Sigmoid colon (tissue), 4 donors: ENCODE measurements at regions not wholly inside any gene's neighbourhood (a gene's known extent, or its start where the extent isn't known, plus 50 kb on each side); places are given as distances from the start of the nearest gene placed in this dataset.

Experiments
- EP300 ChIP-seq, 4 donors: sonication (generic); formaldehyde crosslinking; IDR thresholded peaks; one replicate each; pipeline ENCODE4 v1.6.1; 2017; ENCODE audit warnings: antibody characterized with exemption in 4 of 4
- POLR2A ChIP-seq, 2 donors: fragments of 450-650 bp; IDR thresholded peaks; one replicate each; pipeline ENCODE4 v1.6.1; 2016; ENCODE audit warnings: antibody characterized with exemption in 2 of 2, mild to moderate bottlenecking in 2 of 2, moderate library complexity in 2 of 2
- TF ChIP-seq, protein P1 (sequence below), 4 experiments: fragments of 450-650 bp in 3 of 4; fragments of 200-600 bp in 1 of 4; IDR thresholded peaks; one replicate each; pipeline ENCODE4 v1.5.1; 2016 to 2019; ENCODE audit warnings: antibody characterized with exemption in 4 of 4, mild to moderate bottlenecking in 3 of 4, moderate library complexity in 2 of 4

DNA sequence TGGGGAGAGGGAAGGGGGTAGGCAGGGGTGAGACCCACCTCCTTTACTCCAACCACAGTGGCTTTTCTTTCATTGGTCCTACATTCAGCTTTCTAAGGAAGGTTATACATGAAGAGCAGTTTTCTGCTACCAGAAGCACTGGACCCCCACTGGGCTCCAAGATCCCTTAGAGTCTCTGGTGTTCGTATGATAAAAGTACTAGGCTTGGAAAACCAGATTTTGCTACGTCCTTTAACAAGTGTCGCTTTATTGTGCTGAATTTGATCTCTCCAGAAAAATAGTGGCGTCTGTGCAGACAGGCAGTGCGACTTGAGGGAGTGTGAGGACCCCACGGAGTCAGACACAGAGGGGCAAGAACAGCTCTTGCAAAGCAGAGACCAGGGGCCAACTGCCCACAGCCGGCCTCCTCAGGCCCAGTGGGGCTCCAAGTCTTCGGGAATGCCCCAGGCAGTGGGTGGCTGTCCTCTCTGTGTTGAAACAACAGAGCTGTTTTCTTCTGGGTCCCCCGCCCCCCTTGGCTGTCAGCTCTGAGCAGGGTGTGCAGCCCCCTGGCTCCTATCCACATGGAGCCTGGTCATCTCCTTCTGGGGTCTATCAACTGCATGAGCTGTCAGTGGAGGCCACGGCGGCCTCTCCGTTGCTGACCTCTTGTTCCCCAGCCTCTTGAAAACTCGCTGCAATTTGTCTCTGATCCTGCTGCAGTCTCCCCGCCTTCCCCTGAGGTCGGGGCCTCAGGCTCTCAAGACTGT, 333.2 kb downstream of the RPS24 start:
- TF ChIP-seq EP300 (IDR thresholded peaks at IDR 0.05) (no peak), POLR2A (IDR thresholded peaks at IDR 0.05) (no peak)
- TF ChIP-seq, protein P1, sequence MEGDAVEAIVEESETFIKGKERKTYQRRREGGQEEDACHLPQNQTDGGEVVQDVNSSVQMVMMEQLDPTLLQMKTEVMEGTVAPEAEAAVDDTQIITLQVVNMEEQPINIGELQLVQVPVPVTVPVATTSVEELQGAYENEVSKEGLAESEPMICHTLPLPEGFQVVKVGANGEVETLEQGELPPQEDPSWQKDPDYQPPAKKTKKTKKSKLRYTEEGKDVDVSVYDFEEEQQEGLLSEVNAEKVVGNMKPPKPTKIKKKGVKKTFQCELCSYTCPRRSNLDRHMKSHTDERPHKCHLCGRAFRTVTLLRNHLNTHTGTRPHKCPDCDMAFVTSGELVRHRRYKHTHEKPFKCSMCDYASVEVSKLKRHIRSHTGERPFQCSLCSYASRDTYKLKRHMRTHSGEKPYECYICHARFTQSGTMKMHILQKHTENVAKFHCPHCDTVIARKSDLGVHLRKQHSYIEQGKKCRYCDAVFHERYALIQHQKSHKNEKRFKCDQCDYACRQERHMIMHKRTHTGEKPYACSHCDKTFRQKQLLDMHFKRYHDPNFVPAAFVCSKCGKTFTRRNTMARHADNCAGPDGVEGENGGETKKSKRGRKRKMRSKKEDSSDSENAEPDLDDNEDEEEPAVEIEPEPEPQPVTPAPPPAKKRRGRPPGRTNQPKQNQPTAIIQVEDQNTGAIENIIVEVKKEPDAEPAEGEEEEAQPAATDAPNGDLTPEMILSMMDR (IDR thresholded peaks at IDR 0.05): no peak
